Endothelial cell of umbilical vein (primary cell): ENCODE measurements at regions not wholly inside any gene's neighbourhood (a gene's known extent, or its start where the extent isn't known, plus 50 kb on each side); places are given as distances from the start of the nearest gene placed in this dataset.

Source experiments
- BruUV-seq: library from RNA; stranded (reverse); fragments of 400-500 nt; replicated peaks from 2 replicates; lab custom pipeline; 2021; lab: Mats Ljungman, UMichigan
- CTCF ChIA-PET: fragments of 300-600, 350-600 bp; sonication (Branson Sonifier 250); formaldehyde crosslinking; loops from one replicate; lab custom pipeline; 2021; ENCODE audit warnings: antibody characterized with exemption, inconsistent platforms; lab: Charles Lee
- POLR2A ChIA-PET: fragments of 300-600, 350-600 bp; sonication (Branson Sonifier 250); formaldehyde crosslinking; loops from one replicate; lab custom pipeline; 2021; ENCODE audit warnings: antibody characterized with exemption, inconsistent platforms; lab: Charles Lee
- DNase-seq: peaks from one replicate; pipeline ENCODE4 v3.0.0-alpha.2; 2011; ENCODE audit warnings: low read depth, low spot score
- FAIRE-seq: peaks from 2 replicates; lab custom pipeline; 2011; peaks lifted over from hg19 to GRCh38; lab: Jason Lieb, UNC
- H2AFZ ChIP-seq: 2 replicates; pipeline ENCODE4 v1.6.0; 2012; ENCODE audit warnings: low read depth, low read length, control low read depth, inconsistent platforms
- H3K27ac ChIP-seq: 2 replicates; pipeline ENCODE4 v1.5.1; 2011; ENCODE audit warnings: low read depth, mild to moderate bottlenecking, control low read depth, low read length, moderate library complexity; ENCODE audit not compliant: insufficient read depth
- H3K27me3 ChIP-seq, 2 experiments: 2 replicates each; pipeline versions ENCODE4 v1.6.0 to v1.6.1; 2011; ENCODE audit warnings: low read length in 2 of 2, mixed read lengths in 1 of 2; ENCODE audit not compliant: control insufficient read depth in 2 of 2, insufficient read depth in 2 of 2
- H3K36me3 ChIP-seq, 2 experiments: 2 replicates in 1 of 2; 3 replicates in 1 of 2; pipeline ENCODE4 v1.5.1; 2011; ENCODE audit warnings: low read length in 2 of 2, mild to moderate bottlenecking in 1 of 2, moderate library complexity in 1 of 2; ENCODE audit not compliant: control insufficient read depth in 2 of 2, insufficient read depth in 2 of 2; ENCODE audit errors: extremely low read depth in 1 of 2
- H3K4me1 ChIP-seq: 3 replicates; pipeline ENCODE4 v1.5.1; 2011; ENCODE audit warnings: mild to moderate bottlenecking, low read length; ENCODE audit not compliant: control insufficient read depth, insufficient read depth; ENCODE audit errors: extremely low read depth
- H3K4me2 ChIP-seq: 2 replicates; pipeline ENCODE4 v1.6.1; 2011; ENCODE audit warnings: low read length, control low read depth, mixed read lengths; ENCODE audit not compliant: insufficient read depth
- H3K4me3 ChIP-seq, 3 experiments: fragments of 200-600 bp in 1 of 3; sonication (generic), shearing (Covaris generic) in 1 of 3; replicated peaks in 1 of 3; 2 replicates each; pipeline ENCODE4 v1.5.1; 2011 to 2016; ENCODE audit warnings: control low read depth in 3 of 3, low read length in 3 of 3, mild to moderate bottlenecking in 2 of 3, inconsistent platforms in 1 of 3, low read depth in 1 of 3, moderate library complexity in 1 of 3; ENCODE audit not compliant: insufficient read depth in 1 of 3
- H3K79me2 ChIP-seq: 2 replicates; pipeline ENCODE4 v1.6.0; 2012; ENCODE audit warnings: low read length, inconsistent platforms; ENCODE audit not compliant: control insufficient read depth, insufficient read depth
- H3K9ac ChIP-seq: replicated peaks from 2 replicates; pipeline ENCODE3; 2011; ENCODE audit warnings: low read length, control low read depth; ENCODE audit not compliant: insufficient read depth; ENCODE audit errors: extremely low read depth
- H3K9me1 ChIP-seq: replicated peaks from 3 replicates; pipeline ENCODE4 v1.6.0; 2011; ENCODE audit warnings: mild to moderate bottlenecking, low read length; ENCODE audit not compliant: control insufficient read depth, insufficient read depth; ENCODE audit errors: extremely low read depth
- H3K9me3 ChIP-seq: replicated peaks from 2 replicates; pipeline ENCODE4 v1.5.1; 2012; ENCODE audit warnings: low read length, inconsistent platforms; ENCODE audit not compliant: control insufficient read depth, insufficient read depth
- H4K20me1 ChIP-seq: replicated peaks from 2 replicates; pipeline ENCODE3; 2011; ENCODE audit warnings: mild to moderate bottlenecking, low read length; ENCODE audit not compliant: control insufficient read depth, insufficient read depth; ENCODE audit errors: extremely low read depth
- EZH2 ChIP-seq: IDR thresholded peaks from 2 replicates; pipeline ENCODE4 v1.6.1; 2012; ENCODE audit warnings: borderline replicate concordance, low read depth, mild to moderate bottlenecking, moderate library complexity, low read length, inconsistent platforms; ENCODE audit not compliant: severe bottlenecking
- FOS ChIP-seq: IDR thresholded peaks from 2 replicates; pipeline ENCODE4 v1.6.1; 2011; ENCODE audit warnings: mild to moderate bottlenecking, low read length, moderate library complexity, borderline replicate concordance; ENCODE audit not compliant: insufficient read depth
- GATA2 ChIP-seq: IDR thresholded peaks from 2 replicates; pipeline ENCODE4 v1.7.0; 2011; ENCODE audit warnings: low read depth, mild to moderate bottlenecking, moderate library complexity, mixed read lengths, low read length; ENCODE audit not compliant: insufficient read length, insufficient read depth
- JUN ChIP-seq: IDR thresholded peaks from 2 replicates; pipeline ENCODE4 v1.6.1; 2011; ENCODE audit warnings: borderline replicate concordance, low read depth; ENCODE audit not compliant: insufficient read length, insufficient read depth
- MYC ChIP-seq: IDR thresholded peaks from one replicate; pipeline ENCODE4 v1.6.1; 2011; ENCODE audit warnings: mild to moderate bottlenecking, low read depth, low read length
- POLR2A ChIP-seq: IDR thresholded peaks from 2 replicates; pipeline ENCODE4 v1.6.1; 2012; ENCODE audit warnings: low read depth, mild to moderate bottlenecking, control low read depth, low read length
- POLR2AphosphoS5 ChIP-seq: IDR thresholded peaks from 2 replicates; pipeline ENCODE4 v1.6.1; 2012; ENCODE audit warnings: low read depth, mild to moderate bottlenecking, control low read depth, low read length, moderate library complexity; ENCODE audit not compliant: insufficient read depth
- dilution Hi-C: fragments of 300-500 bp; cut with MboI; formaldehyde crosslinking; loops from one replicate; pipeline ENCODE4 v1.15.0; 2019; ENCODE audit warnings: low sequenced_read_pairs; ENCODE audit not compliant: extremely low pct_ligation_motif_present
- intact Hi-C: fragments of 100-400 bp; cut with micrococcal nuclease; formaldehyde crosslinking; loops from one replicate; pipeline ENCODE4 v1.10.0; 2022
- TF ChIP-seq, protein P1 (sequence below): IDR thresholded peaks from 2 replicates; pipeline ENCODE4 v1.6.1; 2011; ENCODE audit not compliant: insufficient read depth, insufficient read length

DNA sequence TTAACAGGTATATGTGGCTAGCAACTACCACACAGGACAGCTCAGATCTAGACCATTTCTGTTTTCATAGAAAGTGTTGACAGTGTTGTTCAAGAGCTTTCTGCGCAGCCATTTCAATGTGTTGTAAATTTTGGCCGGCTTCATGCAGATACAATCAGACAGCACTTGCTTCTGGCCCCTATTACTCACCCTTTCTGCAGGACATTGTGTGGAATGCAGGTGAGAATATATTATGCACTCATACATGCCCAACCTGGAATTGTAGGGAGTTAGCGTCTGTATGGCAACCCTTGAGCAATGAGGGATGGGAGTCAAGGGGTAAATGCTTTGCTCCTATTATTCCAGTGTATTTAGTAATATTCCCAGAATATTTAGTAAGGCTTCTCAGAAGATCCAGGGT, 180.9 kb upstream of the PLXNA2 start:
- ChIA-PET CTCF (no interaction called here), POLR2A (no interaction called here)
- H3K4me2 ChIP-seq: no peak overlapping the region
- no peak overlapping the region for H2AFZ ChIP-seq
- H3K27me3 ChIP-seq: no peaks in the 10 kb centered on the region
- H3K9me3 ChIP-seq: no peaks in the 10 kb centered on the region
- H3K79me2 ChIP-seq: no peaks in the 10 kb centered on the region
- H3K27ac ChIP-seq: no peak overlapping the region
- DNase-seq: no peak
- dilution Hi-C loops: no loop called here
- H3K9me1 ChIP-seq: no peaks in the 10 kb centered on the region
- no peaks in the 10 kb centered on the region for H4K20me1 ChIP-seq
- no peak overlapping the region for H3K9ac ChIP-seq
- no TSS peak for BruUV-seq
- intact Hi-C loops: no loop called here
- H3K4me3 ChIP-seq: no peak overlapping the region
- TF ChIP-seq POLR2AphosphoS5 (no peak), POLR2A (no peak), FOS (no peak), EZH2 (no peak), MYC (no peak), GATA2 (no peak)
- no peaks in the 10 kb centered on the region for H3K36me3 ChIP-seq
- FAIRE-seq: no peak
- no peaks in the 10 kb centered on the region for H3K4me1 ChIP-seq

DNA sequence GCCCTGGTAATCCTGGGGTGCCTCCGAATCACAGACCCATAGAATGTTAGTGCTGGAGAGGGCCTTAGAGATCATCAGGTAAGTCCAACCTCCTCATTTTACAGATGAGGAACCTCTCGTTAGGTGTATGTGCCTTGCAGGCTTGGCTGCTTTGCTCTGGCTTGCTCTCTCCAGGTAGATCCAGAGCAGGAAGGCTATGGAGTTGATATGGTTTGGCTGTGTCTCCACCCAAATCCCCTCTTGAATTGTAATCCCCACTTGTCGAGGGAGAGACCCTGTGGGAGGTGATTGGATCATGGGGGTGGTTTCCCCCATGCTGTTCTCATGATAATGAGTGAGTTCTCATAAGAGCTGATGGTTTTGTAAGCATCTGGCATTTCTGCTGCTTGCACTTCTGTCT, 186.0 kb upstream of the PLXNA2 start:
- intact Hi-C loops: no loop called here
- TF ChIP-seq GATA2: no peak
- no peak for TF ChIP-seq JUN
- no peak for TF ChIP-seq POLR2AphosphoS5
- TF ChIP-seq, protein P1, sequence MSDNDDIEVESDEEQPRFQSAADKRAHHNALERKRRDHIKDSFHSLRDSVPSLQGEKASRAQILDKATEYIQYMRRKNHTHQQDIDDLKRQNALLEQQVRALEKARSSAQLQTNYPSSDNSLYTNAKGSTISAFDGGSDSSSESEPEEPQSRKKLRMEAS: no peak
- no peak for TF ChIP-seq FOS
- no peak overlapping the region for H3K4me3 ChIP-seq

More for the DNA sequence above, 186.0 kb upstream of the PLXNA2 start:
- ChIA-PET CTCF (interaction anchor here (1.1 kb wide), 1 partner anchor 30 kb away, joined by 4 read pairs; no protein-coding TSS in a partner anchor), POLR2A (no interaction called here)
- Histone ChIP-seq H2AFZ (no peak overlapping the region), H3K36me3 (no peaks in the 10 kb centered on the region), H3K4me2 (no peak overlapping the region), H4K20me1 (no peaks in the 10 kb centered on the region), H3K79me2 (no peaks in the 10 kb centered on the region), H3K9ac (no peak overlapping the region), H3K4me1 (no peaks in the 10 kb centered on the region), H3K9me3 (no peaks in the 10 kb centered on the region), H3K9me1 (no peaks in the 10 kb centered on the region), H3K27me3 (peaks cover 0 to 4% of the 10 kb centered on the region in 2 experiments), H3K27ac (no peak overlapping the region)
- FAIRE-seq: no peak
- no TSS peak for BruUV-seq
- dilution Hi-C loops: no loop called here
- no peak for DNase-seq
